Keratinocyte (primary cell): ENCODE measurements at regions not wholly inside any gene's neighbourhood (a gene's known extent, or its start where the extent isn't known, plus 50 kb on each side); places are given as distances from the start of the nearest gene placed in this dataset.

Experiments
- DNase-seq: peaks from one replicate; pipeline ENCODE4 v3.0.0-alpha.2; 2011; ENCODE audit warnings: low read depth, missing footprints, low spot score
- FAIRE-seq: peaks from 2 replicates; lab custom pipeline; 2011; peaks lifted over from hg19 to GRCh38; lab: Jason Lieb, UNC
- H2AFZ ChIP-seq: 2 replicates; pipeline ENCODE4 v1.6.0; 2012; ENCODE audit warnings: low read length, control low read depth, inconsistent platforms; ENCODE audit not compliant: control insufficient read depth
- H3K27ac ChIP-seq: 2 replicates; pipeline ENCODE4 v1.5.1; 2011; ENCODE audit warnings: low read length; ENCODE audit not compliant: control insufficient read depth, insufficient read depth
- H3K27me3 ChIP-seq: 3 replicates; pipeline ENCODE4 v1.6.0; 2011; ENCODE audit warnings: low read length; ENCODE audit not compliant: control insufficient read depth, insufficient read depth; ENCODE audit errors: extremely low read depth
- H3K36me3 ChIP-seq, 2 experiments: 2 replicates in 1 of 2; 3 replicates in 1 of 2; pipeline ENCODE4 v1.5.1; 2011; ENCODE audit warnings: low read length in 2 of 2, mild to moderate bottlenecking in 1 of 2; ENCODE audit not compliant: control insufficient read depth in 2 of 2, insufficient read depth in 2 of 2; ENCODE audit errors: extremely low read depth in 1 of 2
- H3K4me1 ChIP-seq: 3 replicates; pipeline ENCODE4 v1.5.1; 2011; ENCODE audit warnings: low read length; ENCODE audit not compliant: control insufficient read depth, insufficient read depth; ENCODE audit errors: extremely low read depth
- H3K4me2 ChIP-seq: 3 replicates; pipeline ENCODE4 v1.6.0; 2011; ENCODE audit warnings: low read depth, low read length; ENCODE audit not compliant: control insufficient read depth, insufficient read depth; ENCODE audit errors: extremely low read depth
- H3K4me3 ChIP-seq, 3 experiments: fragments of 200-600 bp in 1 of 3; sonication (generic) in 1 of 3; 2 replicates in 2 of 3; 3 replicates in 1 of 3; pipeline ENCODE4 v1.5.1; 2011 to 2016; ENCODE audit warnings: low read length in 3 of 3, mild to moderate bottlenecking in 3 of 3, control low read depth in 2 of 3, inconsistent platforms in 1 of 3, low read depth in 1 of 3, mixed read lengths in 1 of 3, mixed run types in 1 of 3, moderate library complexity in 1 of 3; ENCODE audit not compliant: control insufficient read depth in 2 of 3, insufficient read depth in 2 of 3; ENCODE audit errors: extremely low read depth in 1 of 3
- H3K79me2 ChIP-seq: 2 replicates; pipeline ENCODE4 v1.6.0; 2012; ENCODE audit warnings: low read length; ENCODE audit not compliant: control insufficient read depth, insufficient read depth
- H3K9ac ChIP-seq: 3 replicates; pipeline ENCODE4 v1.6.0; 2011; ENCODE audit warnings: low read length; ENCODE audit not compliant: control insufficient read depth, insufficient read depth; ENCODE audit errors: extremely low read depth
- H3K9me1 ChIP-seq: 3 replicates; pipeline ENCODE4 v1.6.0; 2011; ENCODE audit warnings: low read length; ENCODE audit not compliant: control insufficient read depth, insufficient read depth; ENCODE audit errors: extremely low read depth
- H3K9me3 ChIP-seq: 2 replicates; pipeline ENCODE4 v1.5.1; 2012; ENCODE audit warnings: low read depth, low read length; ENCODE audit not compliant: control insufficient read depth
- H4K20me1 ChIP-seq: 3 replicates; pipeline ENCODE4 v1.6.0; 2011; ENCODE audit warnings: low read length; ENCODE audit not compliant: control insufficient read depth, insufficient read depth; ENCODE audit errors: extremely low read depth
- CTCF ChIP-seq, 3 experiments: IDR thresholded peaks in 1 of 3; conservative IDR thresholded peaks in 1 of 3; optimal IDR thresholded peaks in 1 of 3; 2 replicates in 2 of 3; 3 replicates in 1 of 3; pipeline versions ENCODE3 to v1.5.1; 2011; ENCODE audit warnings: low read length in 3 of 3, mild to moderate bottlenecking in 3 of 3, moderate library complexity in 2 of 3, control low read depth in 1 of 3, inconsistent platforms in 1 of 3; ENCODE audit not compliant: insufficient read depth in 2 of 3; ENCODE audit errors: extremely low read depth in 1 of 3
- EZH2 ChIP-seq: IDR thresholded peaks from one replicate; pipeline ENCODE4 v1.6.1; 2012; ENCODE audit warnings: inconsistent platforms, mild to moderate bottlenecking, low read length, moderate library complexity
- dilution Hi-C: fragments of 300-500 bp; cut with MboI; formaldehyde crosslinking; loops from one replicate; pipeline ENCODE4 v1.7.0; 2020; ENCODE audit warnings: low sequenced_read_pairs; ENCODE audit not compliant: extremely low pct_ligation_motif_present

DNA sequence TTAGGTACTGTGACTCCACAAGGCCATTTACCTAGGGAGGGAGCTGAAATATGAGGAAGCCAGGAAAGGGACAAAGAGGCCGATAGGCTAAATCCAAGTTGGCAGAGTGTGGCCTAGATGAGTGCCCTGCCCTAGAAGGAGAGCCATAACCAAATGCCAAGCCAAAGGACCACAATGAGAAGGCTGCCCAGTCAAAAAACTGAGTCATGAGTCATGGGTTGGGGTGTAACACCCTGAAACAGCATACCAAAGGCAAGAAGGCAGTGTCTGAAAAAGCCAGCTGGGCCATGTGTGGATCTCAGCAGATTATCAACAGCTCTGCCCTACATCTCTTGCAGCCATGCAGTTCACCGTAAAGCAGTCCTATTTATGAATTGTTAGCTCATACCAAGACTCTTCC, 171.7 kb downstream of the PHLDA1 start:
- Histone ChIP-seq H4K20me1 (no peaks in the 10 kb centered on the region), H2AFZ (peak overlapping the region; percentile 59), H3K4me2 (peak overlapping the region; percentile 12), H3K9me3 (no peaks in the 10 kb centered on the region), H3K36me3 (no peaks in the 10 kb centered on the region), H3K27ac (peak overlapping the region; percentile 52), H3K27me3 (no peaks in the 10 kb centered on the region), H3K9me1 (no peaks in the 10 kb centered on the region), H3K4me3 (no peak overlapping the region), H3K79me2 (no peaks in the 10 kb centered on the region), H3K9ac (no peak overlapping the region), H3K4me1 (peaks cover 47% of the 10 kb centered on the region)
- FAIRE-seq (peak; percentile 90), DNase-seq (no peak)
- TF ChIP-seq EZH2, result no peak
- no peak for TF ChIP-seq CTCF (optimal IDR thresholded peaks at IDR 0.05 in 1 of 3, IDR thresholded peaks at IDR 0.05 in 1 of 3, conservative IDR thresholded peaks at IDR 0.05 in 1 of 3; ENCODE audit: extremely low read depth in 1 of 3, insufficient read depth in 2 of 3, low read length in 3 of 3)
- dilution Hi-C loops, result no loop called here

DNA sequence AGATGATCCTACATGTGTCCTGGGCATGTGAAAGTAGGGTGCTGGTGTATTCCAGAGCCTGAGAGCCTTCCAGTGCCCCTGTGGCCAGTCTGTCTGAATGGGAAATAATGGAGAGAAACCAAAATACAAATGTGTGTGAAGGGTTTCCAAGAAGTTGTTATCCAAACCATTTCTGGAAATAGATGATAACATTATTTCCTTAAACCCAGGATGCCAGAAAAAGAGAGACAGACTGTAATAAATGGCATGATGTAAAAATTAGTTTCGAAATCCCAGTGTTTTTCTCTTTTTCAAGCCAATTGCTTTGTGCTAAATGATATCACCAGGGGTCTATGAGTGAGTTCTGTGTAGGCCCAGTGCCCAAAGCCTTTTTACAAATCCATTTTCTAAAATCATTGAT, 175.3 kb downstream of the PHLDA1 start:
- Histone ChIP-seq H3K27me3 (no peaks in the 10 kb centered on the region), H4K20me1 (no peaks in the 10 kb centered on the region), H3K36me3 (no peaks in the 10 kb centered on the region), H3K9me1 (no peaks in the 10 kb centered on the region), H3K9ac (no peak overlapping the region), H3K4me2 (no peak overlapping the region), H2AFZ (no peak overlapping the region), H3K4me3 (no peak overlapping the region), H3K9me3 (no peaks in the 10 kb centered on the region), H3K27ac (no peak overlapping the region), H3K4me1 (peaks cover 46% of the 10 kb centered on the region), H3K79me2 (no peaks in the 10 kb centered on the region)
- no peak for DNase-seq
- FAIRE-seq, result no peak
- TF ChIP-seq EZH2 (no peak), CTCF (optimal IDR thresholded peaks at IDR 0.05 in 1 of 3, IDR thresholded peaks at IDR 0.05 in 1 of 3, conservative IDR thresholded peaks at IDR 0.05 in 1 of 3; ENCODE audit: extremely low read depth in 1 of 3, insufficient read depth in 2 of 3, low read length in 3 of 3) (no peak)
- dilution Hi-C loops, result no loop called here
